ENCODE measurements at regions not wholly inside any gene's neighbourhood (a gene's known extent, or its start where the extent isn't known, plus 50 kb on each side); places are given as distances from the start of the nearest gene placed in this dataset.
"Not testable (repeated sequence)": the region's sequence is repeated elsewhere in the genome, so short reads cannot be mapped to it uniquely, and the experiment has no call there.

DNA sequence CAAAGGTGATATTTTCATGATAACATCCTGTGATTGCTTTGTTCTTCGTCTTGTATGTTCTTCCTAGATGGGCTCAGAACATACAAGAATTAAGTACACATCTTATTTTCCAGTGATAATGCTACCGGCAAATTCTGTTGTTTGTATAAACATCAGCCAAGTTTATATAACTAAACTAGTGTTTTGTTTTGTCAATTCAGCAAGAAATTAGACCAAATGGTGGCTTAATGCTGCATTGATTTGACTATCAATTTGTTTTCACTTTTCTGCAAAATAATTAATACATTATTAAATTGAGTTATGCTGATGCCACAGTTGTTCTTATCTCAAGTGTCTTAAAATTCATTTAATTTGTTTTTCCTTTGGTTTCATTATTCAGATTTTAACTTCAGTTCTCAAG lies 177.7 kb downstream of the OR4F29 start:
- H3K36me3 Mint-ChIP-seq; H3K4me3 Mint-ChIP-seq; H3K27me3 Mint-ChIP-seq; H3K4me1 Mint-ChIP-seq; H3K9me3 Mint-ChIP-seq; DNase-seq; POLR2A ChIA-PET; ATAC-seq (ENCODE audit: low read depth); H3K27ac Mint-ChIP-seq: not testable (repeated sequence)

DNA sequence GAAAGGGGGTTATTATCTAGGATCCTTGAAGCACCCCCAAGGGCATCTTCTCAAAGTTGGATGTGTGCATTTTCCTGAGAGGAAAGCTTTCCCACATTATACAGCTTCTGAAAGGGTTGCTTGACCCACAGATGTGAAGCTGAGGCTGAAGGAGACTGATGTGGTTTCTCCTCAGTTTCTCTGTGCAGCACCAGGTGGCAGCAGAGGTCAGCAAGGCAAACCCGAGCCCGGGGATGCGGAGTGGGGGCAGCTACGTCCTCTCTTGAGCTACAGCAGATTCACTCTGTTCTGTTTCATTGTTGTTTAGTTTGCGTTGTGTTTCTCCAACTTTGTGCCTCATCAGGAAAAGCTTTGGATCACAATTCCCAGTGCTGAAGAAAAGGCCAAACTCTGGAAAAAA lies 183.7 kb downstream of the OR4F29 start:
- H3K27ac Mint-ChIP-seq; H3K36me3 Mint-ChIP-seq; POLR2A ChIA-PET; ATAC-seq (ENCODE audit: low read depth); H3K4me1 Mint-ChIP-seq; H3K4me3 Mint-ChIP-seq; H3K27me3 Mint-ChIP-seq; H3K9me3 Mint-ChIP-seq: not testable (repeated sequence)
- peak; percentile 78 for DNase-seq

All from activated naive CD8-positive, alpha-beta T cell treated with anti-CD3 and anti-CD28 coated beads, Interleukin-2, amount 10 ng/mL, durations not matched to agents 7 days and 5 days (primary cell).